GM12878 (cell line): ENCODE measurements at regions not wholly inside any gene's neighbourhood (a gene's known extent, or its start where the extent isn't known, plus 50 kb on each side); places are given as distances from the start of the nearest gene placed in this dataset.
"Not testable (repeated sequence)": the region's sequence is repeated elsewhere in the genome, so short reads cannot be mapped to it uniquely, and the experiment has no call there.

ENCODE experiments used
- EP300 ChIP-seq, 2 experiments: fragments of 150-350 bp in 1 of 2; IDR thresholded peaks; 2 replicates each; pipeline ENCODE4 v1.6.1; 2011 to 2012; ENCODE audit warnings: low read depth in 2 of 2, low read length in 2 of 2, borderline replicate concordance in 1 of 2, improper control_type of control experiment in 1 of 2, inconsistent platforms in 1 of 2; ENCODE audit not compliant: control insufficient read depth in 1 of 2
- HDGF ChIP-seq: fragments of 450-650 bp; IDR thresholded peaks from 2 replicates; pipeline ENCODE4 v1.6.1; 2016; ENCODE audit warnings: antibody characterized with exemption
- TF ChIP-seq, protein P1 (sequence below): fragments of 450-650 bp; IDR thresholded peaks from 2 replicates; pipeline ENCODE4 v1.6.1; 2014; ENCODE audit warnings: mild to moderate bottlenecking

DNA sequence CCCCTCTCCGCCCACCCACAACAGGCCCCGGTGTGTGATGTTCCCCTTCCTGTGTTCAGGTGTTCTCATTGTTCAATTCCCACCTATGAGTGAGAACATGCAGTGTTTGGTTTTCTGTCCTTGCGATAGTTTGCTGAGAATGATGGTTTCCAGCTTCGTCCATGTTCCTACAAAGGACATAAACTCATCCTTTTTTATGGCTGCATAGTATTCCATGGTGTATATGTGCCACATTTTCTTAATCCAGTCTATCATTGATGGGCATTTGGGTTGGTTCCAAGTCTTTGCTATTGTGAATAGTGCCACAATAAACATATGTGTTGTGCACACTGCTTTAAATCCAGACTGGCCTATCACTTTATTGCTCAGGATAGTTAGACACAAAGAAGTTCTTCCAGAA, 309.1 kb downstream of the MTX2 start:
- TF ChIP-seq EP300 (IDR thresholded peaks at IDR 0.05; ENCODE audit: borderline replicate concordance in 1 of 2, control insufficient read depth in 1 of 2, low read depth in 2 of 2, low read length in 2 of 2); HDGF: not testable (repeated sequence)
- TF ChIP-seq, protein P1, sequence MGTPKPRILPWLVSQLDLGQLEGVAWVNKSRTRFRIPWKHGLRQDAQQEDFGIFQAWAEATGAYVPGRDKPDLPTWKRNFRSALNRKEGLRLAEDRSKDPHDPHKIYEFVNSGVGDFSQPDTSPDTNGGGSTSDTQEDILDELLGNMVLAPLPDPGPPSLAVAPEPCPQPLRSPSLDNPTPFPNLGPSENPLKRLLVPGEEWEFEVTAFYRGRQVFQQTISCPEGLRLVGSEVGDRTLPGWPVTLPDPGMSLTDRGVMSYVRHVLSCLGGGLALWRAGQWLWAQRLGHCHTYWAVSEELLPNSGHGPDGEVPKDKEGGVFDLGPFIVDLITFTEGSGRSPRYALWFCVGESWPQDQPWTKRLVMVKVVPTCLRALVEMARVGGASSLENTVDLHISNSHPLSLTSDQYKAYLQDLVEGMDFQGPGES = not testable (repeated sequence)
